ENCODE measurements at regions not wholly inside any gene's neighbourhood (a gene's known extent, or its start where the extent isn't known, plus 50 kb on each side); places are given as distances from the start of the nearest gene placed in this dataset.

- H3K36me3 ChIP-seq: no peaks in the 10 kb centered on the region
- ATAC-seq (no peak), DNase-seq (no peak)
- intact Hi-C loops (cut with DNase I): no loop called here
- no peaks in the 10 kb centered on the region for H3K27me3 ChIP-seq
- TF ChIP-seq CTCF (IDR thresholded peaks at IDR 0.05): no peak
- H3K9me3 ChIP-seq: no peaks in the 10 kb centered on the region
- no peak overlapping the region for H3K27ac ChIP-seq
- H3K4me3 ChIP-seq: no peak overlapping the region
- no peaks in the 10 kb centered on the region for H3K4me1 ChIP-seq
Observed at GRCh38 chr10:23966504-23967051, 242.4 kb upstream of the KIAA1217 start.

GRCh38 chr10:23968301-23968700, 240.6 kb upstream of the KIAA1217 start:
- Histone ChIP-seq H3K9me3 (no peaks in the 10 kb centered on the region), H3K27me3 (no peaks in the 10 kb centered on the region), H3K4me3 (no peak overlapping the region), H3K36me3 (no peaks in the 10 kb centered on the region), H3K27ac (no peak overlapping the region), H3K4me1 (no peaks in the 10 kb centered on the region)
- ATAC-seq (no peak), DNase-seq (no peak)
- intact Hi-C loops (cut with DNase I): no loop called here
- no peak for TF ChIP-seq CTCF (IDR thresholded peaks at IDR 0.05)

GRCh38 chr10:23974746-23975272, 234.1 kb upstream of the KIAA1217 start:
- Histone ChIP-seq H3K4me1 (no peaks in the 10 kb centered on the region), H3K9me3 (no peaks in the 10 kb centered on the region), H3K4me3 (no peak overlapping the region), H3K36me3 (no peaks in the 10 kb centered on the region), H3K27ac (no peak overlapping the region), H3K27me3 (no peaks in the 10 kb centered on the region)
- ATAC-seq (no peak), DNase-seq (no peak)
- intact Hi-C loops (cut with DNase I): no loop called here
- no peak for TF ChIP-seq CTCF (IDR thresholded peaks at IDR 0.05)

- Histone ChIP-seq H3K27ac (no peak overlapping the region), H3K4me3 (no peak overlapping the region), H3K4me1 (no peaks in the 10 kb centered on the region), H3K9me3 (no peaks in the 10 kb centered on the region), H3K36me3 (no peaks in the 10 kb centered on the region), H3K27me3 (no peaks in the 10 kb centered on the region)
- intact Hi-C loops (cut with DNase I): no loop called here
- DNase-seq (no peak), ATAC-seq (no peak)
- no peak for TF ChIP-seq CTCF (IDR thresholded peaks at IDR 0.05)
Observed at GRCh38 chr10:23975431-23975830, 233.5 kb upstream of the KIAA1217 start.

- Histone ChIP-seq H3K27ac (no peak overlapping the region), H3K27me3 (no peaks in the 10 kb centered on the region), H3K4me1 (no peaks in the 10 kb centered on the region), H3K4me3 (no peak overlapping the region), H3K36me3 (no peaks in the 10 kb centered on the region), H3K9me3 (no peaks in the 10 kb centered on the region)
- intact Hi-C loops (cut with DNase I): no loop called here
- DNase-seq (no peak), ATAC-seq (no peak)
- TF ChIP-seq CTCF (IDR thresholded peaks at IDR 0.05): no peak
Observed at GRCh38 chr10:23976275-23976674, 232.7 kb upstream of the KIAA1217 start.
